SHP77 treated with DMSO at 0.1 percent for 48 hours (cell line): ENCODE measurements at regions not wholly inside any gene's neighbourhood (a gene's known extent, or its start where the extent isn't known, plus 50 kb on each side); places are given as distances from the start of the nearest gene placed in this dataset.
"Not testable (repeated sequence)": the region's sequence is repeated elsewhere in the genome, so short reads cannot be mapped to it uniquely, and the experiment has no call there.

ENCODE experiments used
- DNase-seq: peaks from one replicate; lab custom pipeline; 2025; lab: John Stamatoyannopoulos, UW

GRCh38 chr22:23500508-23501260 is 79.4 kb downstream of the IGLL1 start:
- DNase-seq: no peak

- DNase-seq: no peak
These were observed 80.1 kb downstream of the IGLL1 start for GRCh38 chr22:23499845-23500500.

- no peak for DNase-seq
These were observed 81.0 kb downstream of the IGLL1 start for GRCh38 chr22:23498811-23499798.

- DNase-seq: not testable (repeated sequence)
These were observed 82.2 kb downstream of the IGLL1 start for GRCh38 chr22:23497889-23498288.

- DNase-seq: no peak
These were observed 82.8 kb downstream of the IGLL1 start for GRCh38 chr22:23497016-23497885.

GRCh38 chr22:23496445-23496833 is 83.7 kb downstream of the IGLL1 start:
- DNase-seq: no peak

- no peak for DNase-seq
These were observed 84.3 kb downstream of the IGLL1 start for GRCh38 chr22:23495614-23496444.

GRCh38 chr22:23494930-23495266 is 85.2 kb downstream of the IGLL1 start:
- no peak for DNase-seq

- no peak for DNase-seq
These were observed 94.6 kb downstream of the IGLL1 start for GRCh38 chr22:23485490-23485889.

- no peak for DNase-seq
These were observed 95.4 kb downstream of the IGLL1 start for GRCh38 chr22:23484651-23485050.

GRCh38 chr22:23481369-23481768 is 98.7 kb downstream of the IGLL1 start:
- no peak for DNase-seq

GRCh38 chr22:23478175-23478574 is 101.9 kb downstream of the IGLL1 start:
- no peak for DNase-seq

GRCh38 chr22:23474531-23474930 is 105.6 kb downstream of the IGLL1 start:
- not testable (repeated sequence) for DNase-seq

- DNase-seq: no peak
These were observed 106.2 kb downstream of the IGLL1 start for GRCh38 chr22:23473901-23474300.

- not testable (repeated sequence) for DNase-seq
These were observed 107.7 kb downstream of the IGLL1 start for GRCh38 chr22:23472376-23472775.

- DNase-seq: no peak
These were observed 108.4 kb downstream of the IGLL1 start for GRCh38 chr22:23471698-23472097.

- DNase-seq: no peak
These were observed 109.2 kb downstream of the IGLL1 start for GRCh38 chr22:23470811-23471389.

GRCh38 chr22:23467721-23468294 is 112.3 kb downstream of the IGLL1 start:
- no peak for DNase-seq

- no peak for DNase-seq
These were observed 113.7 kb downstream of the IGLL1 start for GRCh38 chr22:23466351-23466750.

- DNase-seq: not testable (repeated sequence)
These were observed 115.3 kb downstream of the IGLL1 start for GRCh38 chr22:23464796-23465195.
